H1 (cell line): ENCODE measurements at regions not wholly inside any gene's neighbourhood (a gene's known extent, or its start where the extent isn't known, plus 50 kb on each side); places are given as distances from the start of the nearest gene placed in this dataset.

Experiments used
- CTCF ChIA-PET: fragments of 300-600 bp; sonication (Branson Sonifier 250); formaldehyde crosslinking; loops from one replicate; lab custom pipeline; 2021; ENCODE audit not compliant: partially characterized antibody; lab: Charles Lee
- POLR2A ChIA-PET: fragments of 300-600 bp; sonication (Branson Sonifier 250); formaldehyde crosslinking; loops from one replicate; lab custom pipeline; 2021; ENCODE audit warnings: inconsistent platforms; ENCODE audit not compliant: partially characterized antibody; lab: Charles Lee
- DNase-seq, 2 experiments: peaks; one replicate each; pipeline versions ENCODE4 v3.0.0 to v3.0.0-alpha.2; 2010 to 2022; ENCODE audit warnings: low spot score in 2 of 2, low read depth in 1 of 2, mixed read lengths in 1 of 2
- FAIRE-seq: peaks from 2 replicates; lab custom pipeline; 2011; peaks lifted over from hg19 to GRCh38; lab: Jason Lieb, UNC
- H2AFZ ChIP-seq: 2 replicates; pipeline ENCODE4 v1.8.1; 2012; ENCODE audit warnings: low read length, inconsistent platforms
- H2AK5ac ChIP-seq: 2 replicates; pipeline ENCODE4 v1.6.1; 2013; ENCODE audit warnings: low read depth, low read length
- H2BK120ac ChIP-seq: replicated peaks from 2 replicates; pipeline ENCODE3; 2013; ENCODE audit warnings: low read depth, low read length, inconsistent platforms
- H2BK12ac ChIP-seq: 2 replicates; pipeline ENCODE4 v1.6.1; 2013; ENCODE audit warnings: low read depth, low read length
- H2BK15ac ChIP-seq: 2 replicates; pipeline ENCODE4 v1.6.1; 2013; ENCODE audit warnings: low read length
- H2BK20ac ChIP-seq: 2 replicates; pipeline ENCODE4 v1.6.1; 2013; ENCODE audit warnings: low read length
- H2BK5ac ChIP-seq: 2 replicates; pipeline ENCODE4 v1.6.1; 2013; ENCODE audit warnings: low read depth, low read length
- H3K14ac ChIP-seq: 2 replicates; pipeline ENCODE4 v1.6.1; 2013; ENCODE audit warnings: inconsistent platforms; ENCODE audit not compliant: insufficient read length
- H3K18ac ChIP-seq: 2 replicates; pipeline ENCODE4 v1.6.1; 2013; ENCODE audit warnings: low read length; ENCODE audit errors: extremely low read depth
- H3K23ac ChIP-seq: 2 replicates; pipeline ENCODE4 v1.6.1; 2013; ENCODE audit warnings: inconsistent platforms; ENCODE audit not compliant: insufficient read length
- H3K23me2 ChIP-seq: 2 replicates; pipeline ENCODE4 v1.6.1; 2013; ENCODE audit warnings: low read depth, low read length
- H3K27ac ChIP-seq: 2 replicates; pipeline ENCODE4 v1.6.1; 2011; ENCODE audit warnings: low read depth, low read length, inconsistent platforms
- H3K27me3 ChIP-seq, 4 experiments: replicated peaks in 1 of 4; 1 replicate in 1 of 4; 2 replicates in 3 of 4; pipeline versions ENCODE4 v1.6.1 to v1.8.1; 2011 to 2013; ENCODE audit warnings: low read length in 3 of 4, mild to moderate bottlenecking in 3 of 4, inconsistent platforms in 2 of 4, mixed read lengths in 2 of 4, moderate library complexity in 1 of 4; ENCODE audit not compliant: control insufficient read depth in 3 of 4, insufficient read depth in 3 of 4; ENCODE audit errors: extremely low read depth in 1 of 4
- H3K36me3 ChIP-seq, 4 experiments: 2 replicates each; pipeline versions ENCODE4 v1.6.1 to v1.8.1; 2011 to 2013; ENCODE audit warnings: mild to moderate bottlenecking in 4 of 4, low read length in 3 of 4, moderate library complexity in 2 of 4, control low read depth in 1 of 4, inconsistent platforms in 1 of 4; ENCODE audit not compliant: insufficient read depth in 4 of 4, control insufficient read depth in 2 of 4
- H3K4ac ChIP-seq: replicated peaks from 2 replicates; pipeline ENCODE3; 2013; ENCODE audit warnings: low read length, low read depth, mixed read lengths, inconsistent platforms; ENCODE audit not compliant: insufficient read length
- H3K4me1 ChIP-seq, 4 experiments: replicated peaks in 1 of 4; 1 replicate in 1 of 4; 2 replicates in 3 of 4; pipeline versions ENCODE4 v1.6.1 to v1.8.1; 2011 to 2013; ENCODE audit warnings: low read length in 3 of 4, inconsistent platforms in 2 of 4, mixed read lengths in 1 of 4; ENCODE audit not compliant: insufficient read depth in 4 of 4, control insufficient read depth in 3 of 4
- H3K4me2 ChIP-seq, 2 experiments: 2 replicates each; pipeline versions ENCODE4 v1.6.1 to v1.8.1; 2011 to 2013; ENCODE audit warnings: low read depth in 2 of 2, low read length in 2 of 2, control low read depth in 1 of 2, inconsistent platforms in 1 of 2, mild to moderate bottlenecking in 1 of 2; ENCODE audit not compliant: insufficient read depth in 1 of 2
- H3K4me3 ChIP-seq, 4 experiments: fragments of 200-600, 300-600 bp in 1 of 4; sonication (generic), shearing (Covaris generic), sonication (Bioruptor Twin) in 1 of 4; 2 replicates each; pipeline versions ENCODE4 v1.5.1 to v1.8.1; 2011 to 2016; ENCODE audit warnings: low read length in 4 of 4, low read depth in 3 of 4, control low read depth in 2 of 4, inconsistent platforms in 2 of 4, mild to moderate bottlenecking in 2 of 4, mixed read lengths in 1 of 4, moderate library complexity in 1 of 4; ENCODE audit not compliant: insufficient read depth in 2 of 4; ENCODE audit errors: extremely low read depth in 1 of 4
- H3K56ac ChIP-seq: replicated peaks from 2 replicates; pipeline ENCODE3; 2013; ENCODE audit warnings: low read depth, mild to moderate bottlenecking, mixed read lengths, low read length, inconsistent platforms; ENCODE audit not compliant: insufficient read length
- H3K79me1 ChIP-seq: 2 replicates; pipeline ENCODE4 v1.6.1; 2013; ENCODE audit warnings: low read depth, low read length, control low read depth
- H3K79me2 ChIP-seq, 2 experiments: 2 replicates each; pipeline versions ENCODE4 v1.6.1 to v1.8.1; 2012 to 2013; ENCODE audit warnings: low read length in 2 of 2, mild to moderate bottlenecking in 2 of 2, inconsistent platforms in 1 of 2; ENCODE audit not compliant: insufficient read depth in 2 of 2, control insufficient read depth in 1 of 2
- H3K9ac ChIP-seq, 4 experiments: replicated peaks in 1 of 4; 1 replicate in 1 of 4; 2 replicates in 3 of 4; pipeline versions ENCODE4 v1.6.1 to v1.8.1; 2011 to 2013; ENCODE audit warnings: low read depth in 3 of 4, low read length in 3 of 4, control low read depth in 2 of 4, mild to moderate bottlenecking in 2 of 4, moderate library complexity in 2 of 4, inconsistent platforms in 1 of 4; ENCODE audit errors: extremely low read depth in 1 of 4
- H3K9me3 ChIP-seq, 2 experiments: 2 replicates each; pipeline versions ENCODE4 v1.6.1 to v1.8.1; 2012 to 2013; ENCODE audit warnings: mild to moderate bottlenecking in 2 of 2, moderate library complexity in 2 of 2, control low read depth in 1 of 2, inconsistent platforms in 1 of 2, low read depth in 1 of 2, low read length in 1 of 2, mixed read lengths in 1 of 2; ENCODE audit not compliant: insufficient read depth in 2 of 2
- H4K20me1 ChIP-seq, 2 experiments: replicated peaks in 1 of 2; 2 replicates each; pipeline versions ENCODE3 to v1.8.1; 2011 to 2013; ENCODE audit warnings: inconsistent platforms in 2 of 2, low read length in 2 of 2, mild to moderate bottlenecking in 1 of 2; ENCODE audit not compliant: insufficient read depth in 2 of 2, control insufficient read depth in 1 of 2
- H4K5ac ChIP-seq: 2 replicates; pipeline ENCODE4 v1.6.1; 2013; ENCODE audit warnings: low read length, low read depth, mixed read lengths, inconsistent platforms; ENCODE audit not compliant: insufficient read length
- H4K8ac ChIP-seq: 2 replicates; pipeline ENCODE4 v1.8.0; 2013; ENCODE audit warnings: mild to moderate bottlenecking, moderate library complexity, low read length, inconsistent platforms; ENCODE audit not compliant: insufficient read depth; ENCODE audit errors: extremely low read depth
- H4K91ac ChIP-seq: replicated peaks from 2 replicates; pipeline ENCODE3; 2013; ENCODE audit warnings: low read length, mixed read lengths, inconsistent platforms; ENCODE audit not compliant: insufficient read length
- CTBP2 ChIP-seq: IDR thresholded peaks from 2 replicates; pipeline ENCODE4 v1.7.0; 2011; ENCODE audit warnings: borderline replicate concordance, mild to moderate bottlenecking, moderate library complexity, mixed read lengths, low read length; ENCODE audit not compliant: insufficient read depth, insufficient read length
- EP300 ChIP-seq, 2 experiments: IDR thresholded peaks; 1 replicate in 1 of 2; 2 replicates in 1 of 2; pipeline ENCODE4 v1.6.1; 2011 to 2012; ENCODE audit warnings: low read depth in 2 of 2, low read length in 2 of 2, mild to moderate bottlenecking in 2 of 2, borderline replicate concordance in 1 of 2, inconsistent platforms in 1 of 2, moderate library complexity in 1 of 2
- JUN ChIP-seq: IDR thresholded peaks from 2 replicates; pipeline ENCODE4 v1.6.1; 2011; ENCODE audit warnings: low read depth, mild to moderate bottlenecking, improper control_type of control experiment, low read length
- PHF8 ChIP-seq: fragments of 200-600 bp; sonication (generic); conservative IDR thresholded peaks from 2 replicates; pipeline ENCODE4 v1.7.1; 2012; ENCODE audit warnings: low read depth, mild to moderate bottlenecking, inconsistent platforms, low read length, moderate library complexity
- SUZ12 ChIP-seq: fragments of 200-600 bp; sonication (generic); IDR thresholded peaks from 2 replicates; pipeline ENCODE4 v1.6.1; 2012; ENCODE audit warnings: mild to moderate bottlenecking, inconsistent platforms, low read length, moderate library complexity, mixed read lengths
- YY1 ChIP-seq: IDR thresholded peaks from 2 replicates; pipeline ENCODE4 v1.6.1; 2011; ENCODE audit warnings: low read depth, mild to moderate bottlenecking, low read length
- ZNF274 ChIP-seq: IDR thresholded peaks from 2 replicates; pipeline ENCODE4 v1.7.0; 2012; ENCODE audit warnings: low read length, borderline replicate concordance; ENCODE audit errors: extremely low read depth

GRCh38 chr3:145536461-145536860 is 624.5 kb downstream of the PLOD2 start:
- TF ChIP-seq JUN, result no peak
- TF ChIP-seq SUZ12, result no peak
- no peak for TF ChIP-seq EP300 (IDR thresholded peaks at IDR 0.05; ENCODE audit: borderline replicate concordance in 1 of 2, low read depth in 2 of 2, low read length in 2 of 2)
- no peak for TF ChIP-seq YY1
- TF ChIP-seq CTBP2, result no peak
- no peak for TF ChIP-seq PHF8
- no peak for TF ChIP-seq ZNF274
- H3K23ac ChIP-seq, result no peak overlapping the region
- no peak overlapping the region for H3K4ac ChIP-seq
- CTCF ChIA-PET, result interaction anchor here (0.8 kb wide), 1 partner anchor 230 kb away, joined by 4 read pairs; no protein-coding TSS in a partner anchor
- H4K91ac ChIP-seq, result no peak overlapping the region
- H3K79me1 ChIP-seq, result no peaks in the 10 kb centered on the region
- no peak overlapping the region for H3K14ac ChIP-seq
- no peak overlapping the region for H3K4me3 ChIP-seq
- H2BK120ac ChIP-seq, result no peak overlapping the region
- no peak overlapping the region for H3K56ac ChIP-seq
- no peak overlapping the region for H4K5ac ChIP-seq
- no peak overlapping the region for H2BK20ac ChIP-seq
- no peak overlapping the region for H2AK5ac ChIP-seq
- no peak overlapping the region for H4K8ac ChIP-seq
- H3K23me2 ChIP-seq, result peaks cover 2% of the 10 kb centered on the region; the same call in 1 of the 2 replicates
- no peaks in the 10 kb centered on the region for H3K79me2 ChIP-seq
- no peak overlapping the region for H2BK5ac ChIP-seq
- POLR2A ChIA-PET, result no interaction called here
- H3K4me2 ChIP-seq, result no peak overlapping the region
- no peak overlapping the region for H3K27ac ChIP-seq
- H3K9me3 ChIP-seq, result no peaks in the 10 kb centered on the region
- no peak for FAIRE-seq
- H2BK12ac ChIP-seq, result no peak overlapping the region
- DNase-seq, result no peak
- no peaks in the 10 kb centered on the region for H3K36me3 ChIP-seq
- no peaks in the 10 kb centered on the region for H4K20me1 ChIP-seq
- H2BK15ac ChIP-seq, result no peak overlapping the region
- no peaks in the 10 kb centered on the region for H3K27me3 ChIP-seq
- no peak overlapping the region for H3K18ac ChIP-seq
- H3K9ac ChIP-seq, result no peak overlapping the region
- no peaks in the 10 kb centered on the region; a peak in 1 of 7 replicates for H3K4me1 ChIP-seq
- H2AFZ ChIP-seq, result no peak overlapping the region
